GM12872 (cell line): ENCODE measurements at regions not wholly inside any gene's neighbourhood (a gene's known extent, or its start where the extent isn't known, plus 50 kb on each side); places are given as distances from the start of the nearest gene placed in this dataset.

Experiments used
- TF ChIP-seq, protein P1 (sequence below): IDR thresholded peaks from 3 replicates; pipeline ENCODE4 v1.5.1; 2011; ENCODE audit warnings: low read depth, mild to moderate bottlenecking, low read length, moderate library complexity; ENCODE audit not compliant: insufficient read depth

- TF ChIP-seq, protein P1, sequence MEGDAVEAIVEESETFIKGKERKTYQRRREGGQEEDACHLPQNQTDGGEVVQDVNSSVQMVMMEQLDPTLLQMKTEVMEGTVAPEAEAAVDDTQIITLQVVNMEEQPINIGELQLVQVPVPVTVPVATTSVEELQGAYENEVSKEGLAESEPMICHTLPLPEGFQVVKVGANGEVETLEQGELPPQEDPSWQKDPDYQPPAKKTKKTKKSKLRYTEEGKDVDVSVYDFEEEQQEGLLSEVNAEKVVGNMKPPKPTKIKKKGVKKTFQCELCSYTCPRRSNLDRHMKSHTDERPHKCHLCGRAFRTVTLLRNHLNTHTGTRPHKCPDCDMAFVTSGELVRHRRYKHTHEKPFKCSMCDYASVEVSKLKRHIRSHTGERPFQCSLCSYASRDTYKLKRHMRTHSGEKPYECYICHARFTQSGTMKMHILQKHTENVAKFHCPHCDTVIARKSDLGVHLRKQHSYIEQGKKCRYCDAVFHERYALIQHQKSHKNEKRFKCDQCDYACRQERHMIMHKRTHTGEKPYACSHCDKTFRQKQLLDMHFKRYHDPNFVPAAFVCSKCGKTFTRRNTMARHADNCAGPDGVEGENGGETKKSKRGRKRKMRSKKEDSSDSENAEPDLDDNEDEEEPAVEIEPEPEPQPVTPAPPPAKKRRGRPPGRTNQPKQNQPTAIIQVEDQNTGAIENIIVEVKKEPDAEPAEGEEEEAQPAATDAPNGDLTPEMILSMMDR, result no peak
Measured at GRCh38 chr18:41226911-41227310, 728.1 kb upstream of the PIK3C3 start.

DNA sequence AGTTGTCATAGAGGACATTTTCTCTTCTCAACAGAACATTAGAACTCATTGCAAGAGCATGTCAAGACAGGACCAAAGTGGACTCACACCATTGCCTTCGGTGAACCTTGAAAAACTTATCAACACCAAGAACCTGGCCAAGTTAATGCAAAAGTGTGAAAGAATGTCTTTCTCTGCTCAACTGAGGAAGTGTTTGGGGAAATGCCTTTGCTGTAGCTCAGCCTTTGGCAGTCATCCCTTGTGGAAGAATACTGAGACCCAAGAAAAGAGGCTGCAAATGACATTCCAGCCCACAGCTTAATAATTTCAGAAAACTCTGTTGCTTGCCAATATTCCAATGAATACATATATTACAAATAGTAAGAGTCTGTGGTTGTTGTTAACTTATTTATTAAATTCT lies 728.8 kb upstream of the PIK3C3 start:
- TF ChIP-seq, protein P1, result no peak

- TF ChIP-seq, protein P1, result no peak
Measured at GRCh38 chr18:41216341-41217003, 738.6 kb upstream of the PIK3C3 start.

DNA sequence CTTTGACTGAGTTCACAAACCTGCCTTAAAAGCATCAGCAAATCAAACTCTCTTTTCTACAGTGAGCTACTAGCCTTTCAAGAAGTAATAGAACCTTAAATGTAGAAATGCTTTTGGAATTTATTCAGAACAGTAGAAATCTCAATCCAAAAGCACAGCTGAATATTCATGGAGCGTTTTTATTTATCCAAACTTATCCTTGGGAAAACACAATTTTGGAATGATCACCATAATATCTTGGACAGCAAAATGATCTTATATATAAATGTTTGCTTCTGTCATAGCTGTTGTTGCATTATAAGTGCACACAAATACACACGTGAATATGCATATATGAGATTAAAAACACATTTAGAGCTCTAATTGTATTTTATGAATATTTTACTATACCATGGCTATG lies 747.3 kb upstream of the PIK3C3 start:
- TF ChIP-seq, protein P1, result no peak

DNA sequence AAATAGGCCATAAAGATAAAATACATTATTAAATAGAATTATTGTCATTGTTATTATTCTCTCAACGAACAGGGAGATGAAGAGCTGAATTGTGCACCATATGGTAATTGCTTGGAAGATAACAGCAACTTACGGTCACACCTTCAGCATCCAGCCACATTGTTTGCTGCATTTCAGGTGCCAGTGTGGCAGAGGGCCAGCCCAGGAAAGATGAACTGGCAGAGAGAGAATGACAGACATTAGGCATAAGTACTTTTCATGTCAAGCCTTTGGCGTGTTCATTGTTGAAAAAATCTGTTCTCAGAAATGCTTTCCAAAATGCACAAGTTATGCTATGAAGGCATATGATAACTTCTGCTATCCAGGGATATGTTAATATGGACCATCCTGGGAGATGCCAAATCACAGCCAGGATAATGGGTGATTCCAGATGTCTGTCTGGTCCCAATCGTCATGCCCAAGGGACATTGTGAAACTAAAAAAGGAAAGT lies 748.6 kb upstream of the PIK3C3 start:
- TF ChIP-seq, protein P1, result no peak

DNA sequence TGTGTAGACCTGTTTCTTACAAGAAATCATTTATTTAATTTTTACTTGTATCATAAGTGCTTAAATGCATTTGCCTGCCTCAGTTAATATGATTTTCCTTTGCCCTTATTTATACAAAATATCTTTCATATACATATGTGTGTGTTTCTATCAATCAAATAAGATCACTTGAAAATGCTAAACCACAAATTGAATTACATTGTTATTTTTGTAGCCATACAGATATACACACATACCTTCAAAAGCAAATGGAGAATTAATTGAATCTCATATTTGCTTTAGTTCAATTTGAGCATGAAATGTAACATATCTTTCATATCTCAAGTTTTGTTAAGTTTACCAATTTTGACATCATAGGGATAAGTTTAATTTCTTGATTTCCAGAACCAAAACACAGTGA lies 755.8 kb upstream of the PIK3C3 start:
- TF ChIP-seq, protein P1, result no peak

GRCh38 chr18:41197967-41198366 lies 757.1 kb upstream of the PIK3C3 start:
- TF ChIP-seq, protein P1, result no peak
